ENCODE measurements at regions not wholly inside any gene's neighbourhood (a gene's known extent, or its start where the extent isn't known, plus 50 kb on each side); places are given as distances from the start of the nearest gene placed in this dataset.

GRCh38 chr2:120863146-120863545 lies 127.5 kb downstream of the GLI2 start:
- TF ChIP-seq POLR2A (IDR thresholded peaks at IDR 0.05; ENCODE audit: low read length): no peak
- TF ChIP-seq GATA1 (IDR thresholded peaks at IDR 0.05; ENCODE audit: low read depth, low read length): no peak

Measured in erythroblast (primary cell).